HG03378 (cell line): ENCODE measurements at regions not wholly inside any gene's neighbourhood (a gene's known extent, or its start where the extent isn't known, plus 50 kb on each side); places are given as distances from the start of the nearest gene placed in this dataset.
"Not testable (repeated sequence)": the region's sequence is repeated elsewhere in the genome, so short reads cannot be mapped to it uniquely, and the experiment has no call there.

ENCODE experiments used
- ATAC-seq: cut with Tn5 transposase; IDR thresholded peaks from one replicate; pipeline ENCODE4 v1.9.1; 2021; ENCODE audit warnings: mild to moderate bottlenecking, moderate library complexity; ENCODE audit not compliant: unreplicated experiment

GRCh38 chr6:170037541-170038250 lies 253.2 kb downstream of the DLL1 start:
- no peak for ATAC-seq

DNA sequence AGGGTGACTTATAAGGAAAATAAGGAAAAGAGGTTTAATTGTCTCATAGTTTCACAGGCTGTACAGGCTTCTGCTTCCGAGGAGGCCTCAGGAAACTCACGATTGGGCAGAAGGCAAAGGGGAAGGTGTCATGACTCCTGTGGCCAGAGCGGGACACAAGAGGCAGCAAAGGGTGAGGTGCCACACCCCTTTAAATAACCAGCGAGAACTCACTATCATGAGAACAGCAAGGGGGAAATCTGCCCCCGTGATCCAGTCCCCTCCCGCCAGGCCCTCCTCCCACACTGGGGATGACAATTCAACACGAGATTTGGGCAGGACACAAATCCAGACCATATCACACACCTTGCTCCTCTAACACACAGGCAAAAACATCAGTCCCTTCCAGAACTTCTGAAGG lies 254.0 kb downstream of the DLL1 start:
- no peak for ATAC-seq

- ATAC-seq: not testable (repeated sequence)
Observed at GRCh38 chr6:170036367-170036766, 254.5 kb downstream of the DLL1 start.

- no peak for ATAC-seq
Observed at GRCh38 chr6:170035901-170036304, 255.0 kb downstream of the DLL1 start.

DNA sequence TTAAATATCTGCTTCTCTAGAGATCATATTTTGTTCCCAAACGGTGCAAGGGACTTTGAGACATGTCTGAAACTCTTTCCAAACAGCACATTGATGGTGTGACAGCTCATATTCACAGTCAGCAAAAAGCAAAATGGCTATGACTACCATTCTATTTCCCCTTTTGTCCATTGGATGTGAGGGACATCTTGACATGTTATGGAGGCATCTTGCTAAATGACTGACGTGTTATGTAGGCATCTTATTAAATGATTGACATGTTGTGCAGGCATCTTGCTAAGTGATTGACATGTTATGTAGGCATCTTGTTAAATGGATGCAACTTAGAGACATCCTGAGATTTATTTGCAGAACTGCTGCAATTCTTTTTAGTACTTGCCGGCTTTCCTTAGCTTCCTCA lies 255.8 kb downstream of the DLL1 start:
- no peak for ATAC-seq

DNA sequence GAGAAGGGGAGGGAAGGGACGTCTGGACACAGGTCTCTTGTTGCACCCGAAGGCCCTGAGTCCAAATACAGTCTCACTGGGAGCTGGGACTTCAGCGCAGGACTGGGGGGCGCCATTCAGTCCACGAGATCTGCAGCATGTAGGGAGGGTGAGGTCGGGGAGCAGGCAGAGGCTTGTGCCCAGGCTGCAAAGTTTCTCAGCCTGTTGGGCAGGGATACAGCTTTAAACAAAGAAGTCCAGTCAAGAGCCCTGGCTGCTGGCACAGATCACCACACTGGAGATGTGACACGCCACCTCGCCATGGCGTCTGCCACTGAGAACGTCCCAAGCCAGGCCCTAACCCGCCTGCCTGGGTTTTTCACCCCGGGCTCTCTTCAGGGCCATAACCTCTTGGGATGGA lies 256.6 kb downstream of the DLL1 start:
- ATAC-seq: no peak

DNA sequence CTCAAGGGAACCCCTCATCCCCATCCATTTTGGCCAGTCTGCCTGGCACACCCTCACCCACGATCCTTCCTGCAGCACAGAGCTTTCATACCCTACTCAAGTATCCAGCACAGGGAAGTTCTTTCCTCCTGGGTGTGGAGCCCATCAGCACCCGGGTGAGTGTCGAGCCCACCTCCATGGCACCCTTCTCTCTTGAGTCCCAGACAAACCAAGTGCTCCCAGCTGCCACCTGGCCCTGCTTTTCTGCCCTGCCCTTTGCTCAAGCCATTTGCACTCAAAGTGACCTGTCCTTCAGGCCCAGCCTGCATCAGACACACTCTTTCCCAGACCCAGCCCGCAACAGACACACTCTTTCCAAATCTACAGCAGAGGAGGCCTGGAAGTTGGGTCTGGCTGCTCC lies 257.2 kb downstream of the DLL1 start:
- no peak for ATAC-seq

- no peak for ATAC-seq
Observed at GRCh38 chr6:170032706-170033309, 258.1 kb downstream of the DLL1 start.

DNA sequence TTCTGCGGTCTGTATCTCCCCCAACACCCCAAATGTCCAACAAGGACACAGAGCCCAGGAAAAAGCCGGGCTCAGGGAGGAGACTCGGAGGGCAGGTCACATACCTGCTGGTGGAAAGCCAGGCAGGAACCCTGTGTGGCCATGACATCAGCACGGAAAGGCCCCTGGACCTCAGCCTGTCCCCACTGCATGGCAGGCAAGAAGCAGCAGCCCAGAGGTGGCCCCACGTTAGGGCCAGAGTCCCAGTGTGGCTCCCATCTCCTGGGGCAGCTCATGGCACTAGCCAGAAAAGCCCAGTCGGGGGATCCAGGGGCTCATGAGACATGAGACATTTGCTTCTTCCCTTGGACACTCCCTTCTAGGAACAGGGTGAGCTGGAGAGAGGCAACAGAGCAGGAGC lies 258.7 kb downstream of the DLL1 start:
- ATAC-seq: no peak

DNA sequence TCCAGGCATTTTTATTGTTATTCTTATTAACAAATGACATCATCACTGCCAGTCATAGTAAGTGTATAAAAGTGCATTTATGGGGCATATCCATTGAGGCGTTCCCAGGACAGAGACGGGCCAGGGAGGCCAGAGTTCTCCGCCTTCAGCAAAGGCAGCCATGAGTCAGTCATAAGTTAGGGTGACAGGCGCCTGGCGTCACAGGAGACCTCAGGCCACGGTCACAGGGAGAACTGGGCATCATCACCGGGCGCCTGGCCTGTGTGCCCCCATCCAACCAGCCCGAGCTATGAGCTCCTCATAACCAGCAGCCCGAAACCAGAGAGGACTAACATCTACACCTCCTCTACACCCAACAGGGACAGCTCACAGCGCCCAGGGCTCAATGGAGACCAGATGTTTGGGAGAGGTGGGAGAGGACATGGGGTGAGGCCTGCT lies 259.2 kb downstream of the DLL1 start:
- ATAC-seq: no peak

DNA sequence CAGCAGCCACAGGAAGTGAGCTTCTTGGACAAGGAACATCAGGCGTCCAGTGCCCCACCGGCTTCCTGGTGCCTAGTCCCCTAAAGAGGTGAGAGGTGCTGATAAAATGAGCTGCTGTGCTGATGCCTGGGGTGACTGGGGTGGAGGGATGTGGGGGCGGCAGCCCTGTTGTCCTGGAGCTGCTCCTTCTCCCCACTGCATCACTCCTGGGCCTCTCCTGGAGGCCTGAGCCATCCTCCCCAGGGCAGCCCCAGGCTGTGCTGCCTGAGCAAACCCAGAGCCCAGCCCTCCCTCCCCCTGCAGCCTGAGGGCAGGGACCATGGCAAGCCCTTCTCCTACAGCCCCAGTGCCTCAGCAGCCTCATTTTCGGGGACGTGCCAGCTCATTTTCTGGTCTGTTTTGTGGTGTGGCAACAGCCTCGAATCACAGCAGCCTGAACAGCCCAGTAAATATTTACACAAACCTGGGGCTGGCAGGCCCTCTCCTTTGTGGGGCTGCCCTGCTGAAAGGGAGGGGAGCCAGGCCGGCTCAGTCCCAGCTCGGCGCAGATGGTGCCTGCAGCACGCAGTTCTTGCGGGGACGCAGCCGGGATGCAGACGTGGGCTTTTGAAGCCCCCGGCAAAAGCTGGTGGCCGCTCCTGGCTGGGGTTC lies 259.9 kb downstream of the DLL1 start:
- ATAC-seq: no peak

DNA sequence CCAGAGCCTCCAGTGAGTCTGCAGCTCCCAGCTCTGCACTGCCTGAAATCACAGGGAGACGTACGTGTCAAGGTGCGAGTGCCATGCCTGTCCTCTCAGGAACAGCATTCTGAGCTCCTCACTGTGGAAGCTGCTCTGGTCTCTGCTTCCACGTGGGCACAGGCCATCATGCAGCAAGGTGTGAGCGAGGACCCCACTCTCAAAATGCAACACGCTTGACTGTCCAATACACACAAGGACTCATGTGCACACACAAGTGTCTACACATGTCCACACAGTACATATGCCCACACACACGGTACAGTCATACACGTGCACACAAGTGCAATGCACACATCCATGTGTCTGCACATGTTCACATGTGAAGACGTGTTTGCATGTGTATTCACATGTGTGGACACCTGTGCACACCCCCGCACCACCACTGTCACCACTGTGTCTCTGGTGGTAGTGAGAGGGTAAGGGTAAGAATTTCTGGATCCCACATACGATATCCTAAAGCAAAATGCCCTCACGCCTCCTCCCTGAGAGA lies 260.5 kb downstream of the DLL1 start:
- ATAC-seq: no peak

DNA sequence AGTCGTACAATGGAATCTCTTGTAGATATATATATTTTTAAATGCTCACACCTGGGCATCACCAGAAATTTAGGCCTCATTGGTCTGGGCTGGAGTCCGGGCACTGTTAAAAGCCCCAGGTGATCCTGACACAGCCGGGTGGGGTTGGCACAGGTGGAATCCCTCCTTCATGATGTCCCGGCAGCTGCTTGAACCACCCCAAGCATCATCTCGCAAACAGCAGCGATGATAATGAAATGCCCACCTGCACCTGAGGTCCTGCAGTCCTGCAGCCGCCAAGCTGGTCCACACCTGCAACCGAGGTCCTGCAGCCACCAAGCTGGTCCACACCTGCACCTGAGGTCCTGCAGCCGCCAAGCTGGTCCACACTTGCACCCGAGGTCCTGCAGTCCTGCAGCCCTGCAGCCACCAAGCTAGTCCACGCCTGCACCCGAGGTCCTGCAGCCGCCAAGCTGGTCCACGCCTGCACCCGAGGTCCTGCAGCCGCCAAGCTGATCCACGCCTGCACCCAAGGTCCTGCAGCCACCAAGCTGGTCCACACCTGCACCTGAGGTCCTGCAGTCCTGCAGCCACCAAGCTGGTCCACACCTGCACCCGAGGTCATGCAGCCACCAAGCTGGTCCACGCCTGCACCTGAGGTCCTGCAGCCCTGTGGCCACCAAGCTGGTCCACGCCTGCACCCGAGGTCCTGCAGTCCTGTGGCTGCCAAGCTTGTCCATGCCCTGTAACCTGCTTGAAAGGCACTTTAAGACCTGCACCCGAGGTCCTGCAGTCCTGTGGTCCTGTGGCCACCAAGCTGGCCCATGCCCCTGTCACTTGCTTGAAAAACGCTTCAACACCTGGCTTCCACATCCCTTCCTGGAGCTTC lies 261.2 kb downstream of the DLL1 start:
- ATAC-seq: no peak

GRCh38 chr6:170028629-170029345 lies 262.1 kb downstream of the DLL1 start:
- no peak for ATAC-seq

- ATAC-seq: no peak
Observed at GRCh38 chr6:170027647-170028043, 263.2 kb downstream of the DLL1 start.

DNA sequence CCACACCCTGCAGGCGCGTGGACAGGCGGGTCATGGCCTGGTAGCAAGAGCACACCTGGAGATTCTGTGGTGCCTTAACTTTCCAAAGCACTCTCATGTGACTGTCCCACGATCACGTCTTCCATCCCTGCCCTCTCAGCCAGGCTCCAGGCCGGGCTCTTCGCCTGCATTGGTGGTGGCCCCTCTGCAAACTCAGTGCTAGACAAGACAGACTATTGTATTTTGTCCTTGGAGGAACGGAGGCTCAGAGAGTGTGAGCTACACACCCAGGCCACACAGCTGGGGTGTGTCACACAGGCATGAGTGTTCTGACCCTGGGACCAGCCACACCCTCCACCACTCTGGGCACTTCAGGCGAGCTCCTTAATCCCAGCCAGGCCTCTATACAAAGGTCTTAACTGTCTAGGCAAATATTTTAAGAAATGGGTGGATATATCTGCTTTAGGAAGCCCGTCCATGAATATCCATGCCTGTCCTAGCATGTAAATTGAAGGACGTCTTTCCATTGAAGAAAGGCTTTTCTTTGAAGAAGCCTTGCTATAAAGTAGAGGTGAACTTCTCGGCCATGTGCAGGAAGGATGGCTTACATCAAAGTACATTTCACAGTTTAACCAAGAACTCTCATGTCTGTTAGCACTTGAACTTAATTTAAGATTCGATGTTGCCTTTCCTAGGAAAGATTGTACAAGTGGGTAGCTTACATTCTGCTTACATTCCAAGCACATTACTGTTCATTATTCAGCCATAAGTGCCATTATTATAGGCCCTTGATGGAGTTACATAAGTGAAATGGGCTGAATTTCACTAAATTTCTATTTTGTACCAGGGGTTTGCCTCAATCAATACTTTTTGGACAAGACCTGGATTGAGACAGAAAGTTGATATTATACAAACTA lies 263.9 kb downstream of the DLL1 start:
- ATAC-seq: no peak

DNA sequence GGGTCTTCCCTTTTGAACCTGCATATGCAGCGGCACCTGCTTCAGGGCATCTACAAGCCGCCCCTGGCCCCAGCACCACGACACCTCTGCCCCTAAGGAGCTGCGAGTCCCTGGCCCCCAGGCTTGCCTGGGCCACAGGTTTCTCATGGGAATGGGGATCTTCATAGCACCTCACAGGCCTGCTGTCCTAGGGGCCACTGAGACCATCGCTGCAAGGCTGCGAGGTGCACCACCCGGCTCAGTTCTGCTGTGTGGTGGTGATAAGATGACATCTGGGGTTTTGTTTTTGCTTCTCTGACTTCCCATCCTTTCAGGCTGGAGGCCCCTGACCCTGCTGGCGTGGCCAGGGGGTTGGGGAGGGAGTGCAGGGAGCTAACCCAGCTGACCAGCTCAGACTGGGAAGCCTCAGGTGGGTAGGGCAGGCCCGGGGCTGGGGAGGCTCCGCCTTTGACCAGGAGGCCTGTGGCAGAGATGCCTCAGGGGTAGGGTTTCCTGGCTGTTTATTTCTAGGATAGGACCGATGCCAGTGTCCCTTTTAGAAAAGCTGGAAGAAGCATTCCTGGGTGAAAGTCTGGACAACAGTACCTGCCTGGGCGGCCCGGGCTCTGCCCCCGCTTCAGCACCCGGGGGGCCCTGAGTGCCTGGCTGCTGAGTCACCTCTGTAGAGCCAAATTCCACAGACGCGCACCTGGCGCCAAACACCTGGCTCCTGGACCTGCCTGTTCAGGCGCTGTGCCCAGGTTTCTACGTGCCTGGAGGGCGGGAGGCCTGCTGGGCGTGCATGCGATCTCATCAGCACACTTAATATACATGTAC lies 264.7 kb downstream of the DLL1 start:
- no peak for ATAC-seq

DNA sequence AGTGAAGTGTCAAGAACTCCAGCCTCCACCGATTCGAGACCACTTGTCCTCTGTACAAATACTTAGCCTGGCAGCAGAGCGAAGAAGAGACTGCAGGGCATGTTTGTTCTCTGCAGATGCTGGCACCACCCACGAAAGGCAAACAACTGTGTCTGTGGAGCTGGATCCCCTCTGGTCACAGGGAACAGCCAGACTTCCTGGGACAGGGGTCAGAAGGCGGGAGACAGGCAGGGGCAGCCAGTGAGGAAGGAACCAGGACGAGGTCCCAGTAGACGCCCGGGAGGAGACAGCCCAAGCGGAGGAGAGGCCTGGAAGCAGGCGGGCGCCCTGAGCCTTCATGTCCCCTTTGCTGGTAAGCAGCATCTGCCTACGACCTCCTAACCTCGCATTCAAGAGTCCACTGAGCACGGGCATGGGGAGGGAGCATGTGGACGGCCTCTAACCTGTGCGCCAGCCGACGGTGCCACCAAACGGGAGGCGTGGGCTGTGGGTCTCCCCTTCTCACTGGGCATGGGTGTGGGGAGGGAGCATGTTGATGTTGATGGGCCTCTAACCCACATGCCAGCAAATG lies 265.5 kb downstream of the DLL1 start:
- ATAC-seq: no peak
